ENCODE measurements at regions not wholly inside any gene's neighbourhood (a gene's known extent, or its start where the extent isn't known, plus 50 kb on each side); places are given as distances from the start of the nearest gene placed in this dataset.
A peak's percentile ranks its signal among the peaks of the same experiment; 100 is the strongest.
"Not testable (repeated sequence)": the region's sequence is repeated elsewhere in the genome, so short reads cannot be mapped to it uniquely, and the experiment has no call there.

DNA sequence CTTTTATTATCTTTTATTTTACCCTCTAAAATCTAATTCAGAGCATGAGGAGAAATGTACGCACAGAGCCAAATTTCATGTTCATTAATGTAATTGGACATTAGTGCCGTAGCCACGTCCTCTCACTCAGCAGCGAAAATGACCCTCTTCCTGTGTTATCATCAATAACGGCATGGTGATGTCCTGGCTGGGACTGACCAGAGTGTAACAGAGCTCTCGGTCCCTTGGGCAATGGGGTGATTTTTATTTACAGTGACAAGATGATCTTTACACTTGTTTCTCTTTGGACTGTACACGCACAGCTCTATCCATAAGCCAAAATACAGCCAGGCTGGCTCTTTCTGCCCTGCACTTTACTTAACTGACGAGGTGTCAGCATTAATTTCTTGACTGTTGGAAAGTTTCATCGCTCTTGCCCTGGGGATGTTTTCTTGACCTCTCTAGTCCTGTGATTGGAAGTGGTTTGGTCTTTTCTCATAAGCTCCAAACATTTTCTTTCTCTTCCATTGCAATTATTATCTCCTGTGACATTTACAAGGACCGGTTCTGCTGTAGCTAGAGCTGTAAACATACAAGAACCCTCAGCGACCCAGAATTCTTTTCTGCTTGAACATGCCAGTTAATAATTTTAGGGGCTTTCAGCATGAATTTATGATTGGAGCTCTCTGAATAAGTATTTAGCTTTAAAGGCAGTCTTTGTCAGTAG lies 308.0 kb upstream of the PIK3C3 start:
- no peaks in the 10 kb centered on the region for H3K9me3 ChIP-seq (ENCODE audit: insufficient read depth, low read depth, low read length)
- no peaks in the 10 kb centered on the region for H3K36me3 ChIP-seq (ENCODE audit: insufficient read depth, low read length)
- no peaks in the 10 kb centered on the region for H3K4me1 ChIP-seq (ENCODE audit: insufficient read depth, low read length)
- no peak overlapping the region for H3K9ac ChIP-seq (ENCODE audit: low read depth, low read length)
- H3K27me3 ChIP-seq (ENCODE audit: insufficient read depth, low read length), result no peaks in the 10 kb centered on the region
- H3K27ac ChIP-seq (ENCODE audit: low read depth, low read length), result no peak overlapping the region
- no peak overlapping the region for H3K4me3 ChIP-seq (ENCODE audit: low read length)
- 94% methylated on average over 11 of the region's 11 CpGs for WGBS

DNA sequence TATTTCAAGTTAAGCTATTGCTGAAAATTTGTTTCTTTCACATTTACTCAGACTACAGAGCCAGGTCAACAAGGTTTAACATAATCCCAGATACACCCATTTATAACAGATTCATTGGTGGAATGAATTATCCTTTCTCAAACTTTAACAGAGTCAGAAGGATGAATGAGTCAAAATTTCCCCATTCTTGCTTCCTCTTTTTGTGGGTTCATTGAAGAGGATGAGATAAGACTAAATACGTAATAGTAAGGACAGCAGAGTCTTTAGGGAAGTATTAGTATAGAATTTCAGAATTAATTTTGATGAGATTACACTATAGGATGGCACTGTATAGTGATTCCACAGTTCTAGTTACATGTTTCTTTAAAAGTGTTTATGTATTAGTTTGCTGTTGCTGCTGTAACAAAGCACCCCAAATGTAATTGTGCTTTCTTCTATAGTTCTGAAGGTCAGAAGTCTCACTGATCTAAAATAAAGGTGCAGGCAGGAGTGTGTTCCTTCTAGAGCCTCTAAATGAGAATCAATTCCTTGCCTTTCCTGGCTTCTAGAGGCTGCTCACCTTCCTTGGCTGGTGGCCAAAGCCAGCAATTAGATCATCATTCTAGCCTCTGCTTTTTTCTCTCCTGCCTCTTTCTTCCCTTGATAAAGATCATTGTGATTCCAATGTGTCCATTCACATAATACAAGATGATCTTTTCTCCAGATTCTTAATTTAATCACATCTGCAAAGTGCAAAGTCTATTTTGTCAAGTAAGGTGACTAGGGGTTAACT lies 309.3 kb upstream of the PIK3C3 start:
- WGBS, result 100% methylated on average over 1 of the region's 1 CpG
- H3K9ac ChIP-seq (ENCODE audit: low read depth, low read length), result no peak overlapping the region
- no peak overlapping the region for H3K27ac ChIP-seq (ENCODE audit: low read depth, low read length)
- H3K36me3 ChIP-seq (ENCODE audit: insufficient read depth, low read length), result no peaks in the 10 kb centered on the region
- no peaks in the 10 kb centered on the region for H3K27me3 ChIP-seq (ENCODE audit: insufficient read depth, low read length)
- H3K4me1 ChIP-seq (ENCODE audit: insufficient read depth, low read length), result no peaks in the 10 kb centered on the region
- H3K4me3 ChIP-seq (ENCODE audit: low read length), result no peak overlapping the region
- no peaks in the 10 kb centered on the region for H3K9me3 ChIP-seq (ENCODE audit: insufficient read depth, low read depth, low read length)

DNA sequence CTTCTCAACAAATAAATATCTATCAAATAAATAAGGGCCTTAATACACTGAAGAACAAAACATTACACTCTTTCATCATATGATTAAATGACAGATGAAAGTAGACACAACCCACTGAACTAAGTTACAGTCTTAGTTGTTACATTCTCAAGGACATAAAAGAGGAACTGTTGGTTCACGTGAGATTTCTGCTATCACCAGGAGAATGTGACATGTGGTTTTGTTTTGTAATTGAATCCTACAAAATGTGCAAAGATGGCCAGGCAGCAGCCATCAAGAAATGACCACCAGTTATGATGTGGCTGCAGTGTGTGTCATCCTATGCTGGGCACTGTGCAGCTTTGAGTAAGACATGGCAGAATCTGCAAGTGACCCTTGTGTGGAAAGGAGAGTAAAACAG lies 310.6 kb upstream of the PIK3C3 start:
- Histone ChIP-seq H3K4me1 (ENCODE audit: insufficient read depth, low read length) (no peaks in the 10 kb centered on the region), H3K4me3 (ENCODE audit: low read length) (no peak overlapping the region), H3K9ac (ENCODE audit: low read depth, low read length) (no peak overlapping the region), H3K27ac (ENCODE audit: low read depth, low read length) (no peak overlapping the region), H3K36me3 (ENCODE audit: insufficient read depth, low read length) (no peaks in the 10 kb centered on the region), H3K9me3 (ENCODE audit: insufficient read depth, low read depth, low read length) (no peaks in the 10 kb centered on the region), H3K27me3 (ENCODE audit: insufficient read depth, low read length) (no peaks in the 10 kb centered on the region)
- 88% methylated on average over 1 of the region's 1 CpG for WGBS

DNA sequence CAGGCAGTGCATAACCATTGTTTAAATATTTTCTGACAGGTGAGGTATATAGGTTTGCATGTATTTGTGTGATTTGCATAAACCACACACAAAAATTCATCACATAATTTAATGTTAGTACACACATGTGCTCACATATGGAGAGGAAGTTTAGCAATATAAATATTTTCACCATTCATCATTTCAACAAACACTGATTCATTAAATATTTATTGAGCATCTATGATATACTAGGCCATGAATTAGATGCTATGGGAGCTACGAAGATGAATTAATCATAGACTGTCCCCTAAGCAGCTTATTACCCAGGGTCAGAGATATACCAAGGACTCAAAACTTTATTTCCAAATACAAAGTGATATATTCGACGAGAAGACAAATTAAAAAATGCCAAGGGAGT lies 311.6 kb upstream of the PIK3C3 start:
- H3K9ac ChIP-seq (ENCODE audit: low read depth, low read length), result no peak overlapping the region
- no peaks in the 10 kb centered on the region for H3K36me3 ChIP-seq (ENCODE audit: insufficient read depth, low read length)
- no peaks in the 10 kb centered on the region for H3K9me3 ChIP-seq (ENCODE audit: insufficient read depth, low read depth, low read length)
- no peaks in the 10 kb centered on the region for H3K4me1 ChIP-seq (ENCODE audit: insufficient read depth, low read length)
- no peak overlapping the region for H3K4me3 ChIP-seq (ENCODE audit: low read length)
- WGBS, result 93% methylated on average over 3 of the region's 3 CpGs
- H3K27ac ChIP-seq (ENCODE audit: low read depth, low read length), result no peak overlapping the region
- no peaks in the 10 kb centered on the region for H3K27me3 ChIP-seq (ENCODE audit: insufficient read depth, low read length)

DNA sequence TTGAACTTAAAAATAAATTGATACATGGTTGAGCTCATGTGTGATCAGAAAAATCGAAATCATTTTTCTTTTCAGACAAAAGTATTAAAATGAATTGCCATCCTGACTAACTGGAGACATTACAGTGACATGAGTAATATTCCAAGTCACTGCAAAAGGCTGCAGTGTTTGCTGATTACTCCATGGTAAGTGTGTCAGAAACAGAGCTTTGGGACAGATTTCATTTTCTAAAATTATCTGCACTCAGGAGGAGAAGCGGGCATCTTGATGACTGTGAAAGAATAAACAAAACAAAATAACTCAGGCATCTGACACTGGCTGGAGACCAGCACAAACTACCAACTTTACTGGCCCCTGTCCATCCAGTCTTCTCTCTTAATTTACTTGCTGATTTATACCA lies 312.3 kb upstream of the PIK3C3 start:
- Histone ChIP-seq H3K27ac (ENCODE audit: low read depth, low read length) (no peak overlapping the region), H3K9me3 (ENCODE audit: insufficient read depth, low read depth, low read length) (no peaks in the 10 kb centered on the region), H3K4me1 (ENCODE audit: insufficient read depth, low read length) (no peaks in the 10 kb centered on the region), H3K36me3 (ENCODE audit: insufficient read depth, low read length) (no peaks in the 10 kb centered on the region), H3K9ac (ENCODE audit: low read depth, low read length) (no peak overlapping the region), H3K27me3 (ENCODE audit: insufficient read depth, low read length) (no peaks in the 10 kb centered on the region), H3K4me3 (ENCODE audit: low read length) (no peak overlapping the region)
- WGBS, result 78% methylated on average over 2 of the region's 2 CpGs

DNA sequence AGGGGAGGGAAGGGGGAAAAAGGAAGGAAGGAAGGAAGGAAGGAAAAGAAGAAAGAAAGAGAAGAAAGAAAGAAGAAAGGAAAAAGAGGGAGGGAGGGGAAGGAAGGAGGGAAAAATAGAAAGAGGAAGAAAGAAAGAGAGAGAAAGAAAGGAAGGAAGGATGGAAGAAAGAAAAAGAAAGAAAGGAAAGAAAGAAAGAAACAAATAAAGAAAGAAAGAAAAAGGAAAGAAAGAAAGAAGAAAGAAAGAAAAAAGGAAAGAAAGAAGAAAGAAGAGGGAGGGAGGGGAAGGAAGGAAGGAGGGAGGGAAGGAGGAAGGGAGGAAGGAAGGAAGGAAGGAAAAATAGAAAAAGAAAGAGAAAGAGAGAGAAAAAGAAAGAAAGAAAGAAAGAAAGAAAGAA lies 315.8 kb upstream of the PIK3C3 start:
- Histone ChIP-seq H3K9me3 (ENCODE audit: insufficient read depth, low read depth, low read length) (no peaks in the 10 kb centered on the region), H3K27me3 (ENCODE audit: insufficient read depth, low read length) (no peaks in the 10 kb centered on the region), H3K36me3 (ENCODE audit: insufficient read depth, low read length) (no peaks in the 10 kb centered on the region), H3K9ac (ENCODE audit: low read depth, low read length) (no peak overlapping the region), H3K27ac (ENCODE audit: low read depth, low read length) (no peak overlapping the region), H3K4me1 (ENCODE audit: insufficient read depth, low read length) (no peaks in the 10 kb centered on the region), H3K4me3 (ENCODE audit: low read length) (no peak overlapping the region)

DNA sequence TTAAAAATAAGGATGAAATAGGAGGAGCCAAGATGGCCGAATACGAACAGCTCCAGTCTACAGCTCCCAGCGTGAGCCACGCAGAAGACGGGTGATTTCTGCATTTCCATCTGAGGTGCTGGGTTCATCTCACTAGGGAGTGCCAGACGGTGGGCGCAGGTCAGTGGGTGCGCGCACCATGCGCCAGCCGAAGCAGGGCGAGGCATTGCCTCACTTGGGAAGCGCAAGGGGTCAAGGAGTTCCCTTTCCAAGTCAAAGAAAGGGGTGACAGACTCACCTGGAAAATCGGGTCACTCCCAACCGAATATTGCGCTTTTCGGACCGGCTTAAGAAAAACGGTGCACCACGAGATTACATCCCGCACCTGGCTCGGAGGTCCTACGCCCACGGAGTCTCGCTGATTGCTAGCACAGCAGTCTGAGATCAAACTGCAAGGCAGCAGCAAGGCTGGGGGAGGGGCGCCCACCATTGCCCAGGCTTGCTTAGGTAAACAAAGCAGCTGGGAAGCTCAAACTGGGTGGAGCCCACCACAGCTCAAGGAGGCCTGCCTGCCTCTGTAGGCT lies 323.2 kb upstream of the PIK3C3 start:
- Histone ChIP-seq H3K9ac (ENCODE audit: low read depth, low read length) (peak overlapping the region; percentile 96), H3K4me1 (ENCODE audit: insufficient read depth, low read length) (peaks cover 12% of the 10 kb centered on the region), H3K27ac (ENCODE audit: low read depth, low read length) (peak overlapping the region; percentile 44; the same call in 1 of the 2 replicates), H3K4me3 (ENCODE audit: low read length) (peak overlapping the region; percentile 68)
- not testable (repeated sequence) for H3K9me3 ChIP-seq (ENCODE audit: insufficient read depth, low read depth, low read length); H3K36me3 ChIP-seq (ENCODE audit: insufficient read depth, low read length); H3K27me3 ChIP-seq (ENCODE audit: insufficient read depth, low read length)
- WGBS, result 11% methylated on average over 25 of the region's 26 CpGs

DNA sequence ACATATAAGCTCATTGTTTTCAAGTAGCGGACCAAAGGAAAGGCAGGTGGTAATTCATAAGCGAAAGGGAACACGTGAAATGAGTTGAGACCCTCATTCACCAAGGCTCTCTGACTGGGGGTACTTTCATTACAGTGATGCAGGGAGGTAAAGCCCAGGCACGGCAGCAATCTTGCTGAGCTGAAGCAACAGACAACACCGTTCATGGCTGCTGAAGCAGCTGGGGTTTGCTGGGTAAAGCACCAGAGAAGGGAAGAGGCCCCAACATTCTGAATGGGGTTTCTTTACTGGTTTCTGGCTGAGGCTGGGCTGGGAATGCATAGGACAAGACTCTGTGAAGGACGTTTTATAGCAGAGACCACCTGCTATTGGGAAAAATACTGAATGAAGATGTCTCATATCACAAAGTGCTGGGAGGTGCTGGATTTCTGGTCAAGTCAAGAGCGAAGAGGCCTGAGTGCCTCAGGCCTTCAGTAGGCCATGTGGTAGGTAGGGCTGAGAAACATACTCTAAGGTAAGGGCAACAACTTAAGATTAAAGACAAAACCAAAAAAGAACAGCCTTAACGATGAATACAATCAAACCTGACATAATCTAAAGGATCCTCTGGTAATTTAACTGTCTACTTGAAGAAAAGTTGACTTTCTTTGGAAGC lies 324.7 kb upstream of the PIK3C3 start:
- WGBS, result 85% methylated on average over 8 of the region's 8 CpGs
- Histone ChIP-seq H3K4me1 (ENCODE audit: insufficient read depth, low read length) (peaks cover 26% of the 10 kb centered on the region), H3K27ac (ENCODE audit: low read depth, low read length) (no peak overlapping the region), H3K27me3 (ENCODE audit: insufficient read depth, low read length) (no peaks in the 10 kb centered on the region), H3K4me3 (ENCODE audit: low read length) (peak overlapping the region; percentile 68), H3K36me3 (ENCODE audit: insufficient read depth, low read length) (no peaks in the 10 kb centered on the region), H3K9ac (ENCODE audit: low read depth, low read length) (no peak overlapping the region), H3K9me3 (ENCODE audit: insufficient read depth, low read depth, low read length) (no peaks in the 10 kb centered on the region)

DNA sequence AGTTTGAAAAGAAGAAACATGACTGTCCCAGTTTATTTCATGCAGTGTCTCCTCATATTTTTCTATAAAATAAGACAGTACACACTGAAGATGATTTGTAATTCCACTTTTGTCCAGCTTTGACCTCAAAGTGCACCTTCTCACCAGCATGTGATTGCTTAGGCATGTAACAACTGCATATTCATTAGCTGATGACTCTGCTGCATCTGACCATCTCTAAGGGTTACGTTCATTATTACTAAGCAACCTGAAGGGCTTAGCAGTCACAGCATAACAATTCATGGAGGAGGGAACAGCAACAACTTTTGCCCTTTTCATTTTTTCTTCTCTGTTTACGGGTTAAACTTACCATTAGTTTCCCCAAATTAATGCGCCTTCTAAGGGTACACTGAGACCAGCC lies 330.6 kb upstream of the PIK3C3 start:
- 89% methylated on average over 3 of the region's 3 CpGs for WGBS
- Histone ChIP-seq H3K9ac (ENCODE audit: low read depth, low read length) (no peak overlapping the region), H3K9me3 (ENCODE audit: insufficient read depth, low read depth, low read length) (no peaks in the 10 kb centered on the region), H3K27ac (ENCODE audit: low read depth, low read length) (no peak overlapping the region), H3K4me1 (ENCODE audit: insufficient read depth, low read length) (peaks cover 31% of the 10 kb centered on the region), H3K4me3 (ENCODE audit: low read length) (no peak overlapping the region), H3K27me3 (ENCODE audit: insufficient read depth, low read length) (no peaks in the 10 kb centered on the region), H3K36me3 (ENCODE audit: insufficient read depth, low read length) (no peaks in the 10 kb centered on the region)

DNA sequence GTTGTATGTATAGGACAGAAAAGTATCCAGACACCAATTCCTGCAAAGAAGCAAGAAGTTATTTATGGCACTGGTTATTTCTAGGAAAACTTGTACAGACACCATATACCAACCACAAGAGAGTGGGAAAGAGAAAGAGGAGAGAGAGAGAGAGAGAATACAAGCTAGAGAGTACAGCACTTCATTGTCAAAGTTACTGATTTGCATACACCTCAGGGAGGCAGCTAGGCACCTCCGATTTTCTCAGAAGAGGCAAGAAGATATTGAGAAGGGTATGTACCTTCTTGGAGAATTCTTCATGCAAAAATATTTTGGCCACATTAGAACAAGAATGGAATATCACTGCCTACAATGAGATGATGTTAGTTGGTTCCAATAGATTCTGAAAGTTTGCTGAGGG lies 333.9 kb upstream of the PIK3C3 start:
- 43% methylated on average over 1 of the region's 1 CpG for WGBS
- no peak overlapping the region for H3K27ac ChIP-seq (ENCODE audit: low read depth, low read length)
- H3K4me3 ChIP-seq (ENCODE audit: low read length), result no peak overlapping the region
- H3K9me3 ChIP-seq (ENCODE audit: insufficient read depth, low read depth, low read length), result no peaks in the 10 kb centered on the region
- H3K36me3 ChIP-seq (ENCODE audit: insufficient read depth, low read length), result no peaks in the 10 kb centered on the region
- no peaks in the 10 kb centered on the region for H3K27me3 ChIP-seq (ENCODE audit: insufficient read depth, low read length)
- H3K4me1 ChIP-seq (ENCODE audit: insufficient read depth, low read length), result peaks cover 23% of the 10 kb centered on the region
- no peak overlapping the region for H3K9ac ChIP-seq (ENCODE audit: low read depth, low read length)

DNA sequence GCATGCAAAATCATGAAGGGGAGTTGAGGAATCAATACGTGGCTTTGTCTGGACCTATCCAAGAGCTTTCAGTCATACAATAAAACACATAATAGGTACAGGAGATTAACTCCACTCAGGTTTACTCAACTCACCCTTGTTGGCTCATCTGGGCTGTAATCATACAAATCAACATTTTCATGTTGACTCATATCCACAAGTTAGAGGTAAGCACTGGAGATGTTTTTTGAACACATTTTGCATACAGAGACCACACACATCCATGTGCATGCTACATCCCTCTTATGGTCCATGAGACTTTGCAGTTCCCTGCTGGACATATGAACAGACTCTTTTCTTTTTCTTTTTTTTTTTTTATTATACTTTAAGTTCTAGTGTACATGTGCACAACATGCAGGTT lies 336.9 kb upstream of the PIK3C3 start:
- H3K27me3 ChIP-seq (ENCODE audit: insufficient read depth, low read length), result no peaks in the 10 kb centered on the region
- H3K4me3 ChIP-seq (ENCODE audit: low read length), result no peak overlapping the region
- no peak overlapping the region for H3K27ac ChIP-seq (ENCODE audit: low read depth, low read length)
- H3K4me1 ChIP-seq (ENCODE audit: insufficient read depth, low read length), result peaks cover 10% of the 10 kb centered on the region
- H3K9ac ChIP-seq (ENCODE audit: low read depth, low read length), result no peak overlapping the region
- H3K9me3 ChIP-seq (ENCODE audit: insufficient read depth, low read depth, low read length), result no peaks in the 10 kb centered on the region
- no peaks in the 10 kb centered on the region for H3K36me3 ChIP-seq (ENCODE audit: insufficient read depth, low read length)
- 100% methylated on average over 1 of the region's 1 CpG for WGBS
